Neural cell (in vitro differentiated cells): ENCODE measurements at regions not wholly inside any gene's neighbourhood (a gene's known extent, or its start where the extent isn't known, plus 50 kb on each side); places are given as distances from the start of the nearest gene placed in this dataset.

Experiments used
- EZH2 ChIP-seq: fragments of 200-600, 300-800 bp; shearing (Covaris generic), sonication (generic); IDR thresholded peaks from 2 replicates; pipeline ENCODE4 v1.6.1; 2014; ENCODE audit warnings: antibody characterized with exemption, low read length, borderline replicate concordance, mild to moderate bottlenecking; ENCODE audit not compliant: insufficient read depth, poor library complexity, severe bottlenecking
- POLR2AphosphoS5 ChIP-seq: IDR thresholded peaks from 2 replicates; pipeline ENCODE4 v1.6.1; 2012
- TF ChIP-seq, protein P1 (sequence below): fragments of 450-650 bp; IDR thresholded peaks from 2 replicates; pipeline ENCODE4 v1.5.1; 2014; ENCODE audit warnings: antibody characterized with exemption, mild to moderate bottlenecking, moderate library complexity; ENCODE audit not compliant: poor library complexity, severe bottlenecking

- TF ChIP-seq, protein P1, sequence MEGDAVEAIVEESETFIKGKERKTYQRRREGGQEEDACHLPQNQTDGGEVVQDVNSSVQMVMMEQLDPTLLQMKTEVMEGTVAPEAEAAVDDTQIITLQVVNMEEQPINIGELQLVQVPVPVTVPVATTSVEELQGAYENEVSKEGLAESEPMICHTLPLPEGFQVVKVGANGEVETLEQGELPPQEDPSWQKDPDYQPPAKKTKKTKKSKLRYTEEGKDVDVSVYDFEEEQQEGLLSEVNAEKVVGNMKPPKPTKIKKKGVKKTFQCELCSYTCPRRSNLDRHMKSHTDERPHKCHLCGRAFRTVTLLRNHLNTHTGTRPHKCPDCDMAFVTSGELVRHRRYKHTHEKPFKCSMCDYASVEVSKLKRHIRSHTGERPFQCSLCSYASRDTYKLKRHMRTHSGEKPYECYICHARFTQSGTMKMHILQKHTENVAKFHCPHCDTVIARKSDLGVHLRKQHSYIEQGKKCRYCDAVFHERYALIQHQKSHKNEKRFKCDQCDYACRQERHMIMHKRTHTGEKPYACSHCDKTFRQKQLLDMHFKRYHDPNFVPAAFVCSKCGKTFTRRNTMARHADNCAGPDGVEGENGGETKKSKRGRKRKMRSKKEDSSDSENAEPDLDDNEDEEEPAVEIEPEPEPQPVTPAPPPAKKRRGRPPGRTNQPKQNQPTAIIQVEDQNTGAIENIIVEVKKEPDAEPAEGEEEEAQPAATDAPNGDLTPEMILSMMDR = no peak
- TF ChIP-seq POLR2AphosphoS5 (no peak), EZH2 (no peak)
These were observed 67.4 kb upstream of the B3GAT1 start for GRCh38 chr11:134479206-134480135.
